Thyroid gland (tissue), 4 donors: ENCODE measurements at regions not wholly inside any gene's neighbourhood (a gene's known extent, or its start where the extent isn't known, plus 50 kb on each side); places are given as distances from the start of the nearest gene placed in this dataset.

ENCODE experiments used
- DNase-seq, 2 donors: peaks; one replicate each; pipeline ENCODE4 v3.0.0-alpha.2; 2019
- H3K27ac ChIP-seq, 3 donors: fragments of 200-600 bp; sonication (generic); 1 replicate in 2 of 3; 2 replicates in 1 of 3; pipeline ENCODE4 v1.5.1; 2016 to 2019; ENCODE audit warnings: mild to moderate bottlenecking in 1 of 3, moderate library complexity in 1 of 3
- H3K27me3 ChIP-seq: fragments of 200-600 bp; sonication (generic); one replicate; pipeline ENCODE4 v1.5.1; 2019
- H3K36me3 ChIP-seq, 2 donors: fragments of 200-600 bp; sonication (generic); one replicate each; pipeline ENCODE4 v1.5.1; 2016 to 2019
- H3K4me1 ChIP-seq, 2 donors: fragments of 200-600 bp; sonication (generic); one replicate each; pipeline ENCODE4 v1.5.1; 2017 to 2019
- H3K4me3 ChIP-seq, 3 donors: fragments of 200-600 bp; sonication (generic); replicated peaks in 1 of 3; 1 replicate in 2 of 3; 2 replicates in 1 of 3; pipeline ENCODE4 v1.5.1; 2016; ENCODE audit warnings: mild to moderate bottlenecking in 1 of 3
- H3K9me3 ChIP-seq: fragments of 200-600 bp; sonication (generic); one replicate; pipeline ENCODE4 v1.5.1; 2017
- POLR2A ChIP-seq, 2 donors: fragments of 450-650 bp; IDR thresholded peaks; one replicate each; pipeline ENCODE4 v1.6.1; 2017; ENCODE audit warnings: antibody characterized with exemption in 2 of 2, mild to moderate bottlenecking in 2 of 2, moderate library complexity in 1 of 2
- WGBS, 2 donors: methylation state at CpG; one replicate each; pipeline ENCODE4 v1.1.5; 2017; 5-methylcytosine and 5-hydroxymethylcytosine counted together
- intact Hi-C: fragments of 100-400 bp; cut with DNase I; formaldehyde crosslinking; loops from one replicate; pipeline ENCODE4 v1.15.1; 2023
- TF ChIP-seq, protein P1 (sequence below), 6 experiments: fragments of 200-600 bp in 3 of 6; fragments of 450-650 bp in 3 of 6; sonication (generic) in 3 of 6; IDR thresholded peaks; one replicate each; pipeline ENCODE4 v1.5.1; 2016 to 2019; ENCODE audit warnings: antibody characterized with exemption in 6 of 6, mild to moderate bottlenecking in 2 of 6, inconsistent platforms in 1 of 6, moderate library complexity in 1 of 6

- Histone ChIP-seq H3K27ac (no peak overlapping the region), H3K4me3 (no peak overlapping the region)
- WGBS, 2 donors: 74 to 75% methylated on average over 3 of the region's 3 CpGs
These were observed 124.7 kb downstream of the UCHL1 start for GRCh38 chr4:41381384-41381783.

DNA sequence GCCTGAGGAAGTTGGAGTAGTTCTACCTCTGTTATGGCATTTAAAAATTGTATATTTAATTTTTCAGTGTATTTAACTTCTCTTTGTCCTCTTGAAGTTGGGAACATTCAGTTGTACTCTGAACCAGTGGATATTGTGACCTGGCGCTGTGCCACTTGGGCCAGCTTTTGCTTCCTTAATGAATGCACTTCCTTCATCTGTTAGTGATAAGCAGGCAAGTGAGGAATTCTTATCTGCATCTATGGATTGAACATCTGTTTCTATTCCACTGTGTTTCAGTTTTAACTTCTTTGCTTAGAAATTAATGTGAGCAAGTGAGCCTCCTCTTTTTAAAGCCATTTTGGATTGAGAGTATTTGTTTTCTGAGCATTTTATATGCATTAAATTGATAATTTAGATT lies 128.3 kb downstream of the UCHL1 start:
- Histone ChIP-seq H3K36me3 (no peaks in the 10 kb centered on the region), H3K4me3 (no peak overlapping the region), H3K4me1 (peaks cover 36 to 51% of the 10 kb centered on the region in 2 donors), H3K27ac (peak overlapping the region in 1 of 3 donors; percentile 46), H3K9me3 (no peaks in the 10 kb centered on the region), H3K27me3 (no peaks in the 10 kb centered on the region)
- intact Hi-C loops: no loop called here
- 50 to 74% methylated on average over 1 of the region's 1 CpG for WGBS, 2 donors
- peak; percentile 93 for DNase-seq
- TF ChIP-seq, protein P1, sequence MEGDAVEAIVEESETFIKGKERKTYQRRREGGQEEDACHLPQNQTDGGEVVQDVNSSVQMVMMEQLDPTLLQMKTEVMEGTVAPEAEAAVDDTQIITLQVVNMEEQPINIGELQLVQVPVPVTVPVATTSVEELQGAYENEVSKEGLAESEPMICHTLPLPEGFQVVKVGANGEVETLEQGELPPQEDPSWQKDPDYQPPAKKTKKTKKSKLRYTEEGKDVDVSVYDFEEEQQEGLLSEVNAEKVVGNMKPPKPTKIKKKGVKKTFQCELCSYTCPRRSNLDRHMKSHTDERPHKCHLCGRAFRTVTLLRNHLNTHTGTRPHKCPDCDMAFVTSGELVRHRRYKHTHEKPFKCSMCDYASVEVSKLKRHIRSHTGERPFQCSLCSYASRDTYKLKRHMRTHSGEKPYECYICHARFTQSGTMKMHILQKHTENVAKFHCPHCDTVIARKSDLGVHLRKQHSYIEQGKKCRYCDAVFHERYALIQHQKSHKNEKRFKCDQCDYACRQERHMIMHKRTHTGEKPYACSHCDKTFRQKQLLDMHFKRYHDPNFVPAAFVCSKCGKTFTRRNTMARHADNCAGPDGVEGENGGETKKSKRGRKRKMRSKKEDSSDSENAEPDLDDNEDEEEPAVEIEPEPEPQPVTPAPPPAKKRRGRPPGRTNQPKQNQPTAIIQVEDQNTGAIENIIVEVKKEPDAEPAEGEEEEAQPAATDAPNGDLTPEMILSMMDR (IDR thresholded peaks at IDR 0.05): no peak
- no peak for TF ChIP-seq POLR2A (IDR thresholded peaks at IDR 0.05)

More at GRCh38 chr4:41381384-41381783, 124.7 kb downstream of the UCHL1 start:
- intact Hi-C loops: no loop called here
- no peaks in the 10 kb centered on the region for H3K9me3 ChIP-seq
- no peaks in the 10 kb centered on the region for H3K27me3 ChIP-seq
- H3K36me3 ChIP-seq: no peaks in the 10 kb centered on the region
- peaks cover 56 to 58% of the 10 kb centered on the region in 2 donors for H3K4me1 ChIP-seq
- no peak for DNase-seq
- TF ChIP-seq, protein P1 (IDR thresholded peaks at IDR 0.05): no peak
- no peak for TF ChIP-seq POLR2A (IDR thresholded peaks at IDR 0.05)

DNA sequence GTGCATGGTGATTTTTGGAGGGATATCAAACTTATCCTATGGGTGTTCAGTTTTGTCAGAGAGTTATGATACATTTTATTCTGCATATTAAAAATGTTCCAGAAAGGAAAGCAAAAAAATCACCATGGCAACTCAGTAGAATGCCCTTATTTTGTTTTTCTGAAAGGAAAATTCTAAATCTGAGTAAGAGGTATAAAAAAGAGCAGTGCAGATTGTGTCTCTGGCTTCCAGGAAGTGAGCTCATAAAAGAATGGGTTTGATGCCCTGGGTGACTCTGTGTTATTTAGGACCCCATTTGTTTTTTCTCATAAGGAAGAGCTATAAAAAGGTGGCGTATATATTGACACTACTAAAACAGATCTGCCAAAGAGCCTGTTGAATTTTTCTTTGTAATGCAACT lies 128.8 kb downstream of the UCHL1 start:
- 85 to 88% methylated on average over 1 of the region's 1 CpG for WGBS, 2 donors
- Histone ChIP-seq H3K4me3 (no peak overlapping the region), H3K4me1 (peaks cover 31 to 46% of the 10 kb centered on the region in 2 donors)

GRCh38 chr4:41388080-41388479 lies 131.4 kb downstream of the UCHL1 start:
- no peaks in the 10 kb centered on the region for H3K27me3 ChIP-seq
- H3K4me1 ChIP-seq: peaks cover 18 to 31% of the 10 kb centered on the region in 2 donors
- no peak overlapping the region for H3K27ac ChIP-seq
- 97 to 99% methylated on average over 2 of the region's 2 CpGs for WGBS, 2 donors
- intact Hi-C loops: no loop called here
- no peaks in the 10 kb centered on the region for H3K36me3 ChIP-seq
- H3K4me3 ChIP-seq: no peak overlapping the region
- DNase-seq: no peak
- H3K9me3 ChIP-seq: no peaks in the 10 kb centered on the region
- no peak for TF ChIP-seq POLR2A (IDR thresholded peaks at IDR 0.05)
- TF ChIP-seq, protein P1 (IDR thresholded peaks at IDR 0.05): no peak

More for the DNA sequence above, 128.8 kb downstream of the UCHL1 start:
- no peaks in the 10 kb centered on the region for H3K27me3 ChIP-seq
- intact Hi-C loops: no loop called here
- no peaks in the 10 kb centered on the region for H3K9me3 ChIP-seq
- no peak for TF ChIP-seq POLR2A (IDR thresholded peaks at IDR 0.05)
- TF ChIP-seq, protein P1 (IDR thresholded peaks at IDR 0.05): no peak
- no peaks in the 10 kb centered on the region for H3K36me3 ChIP-seq
- no peak for DNase-seq
- H3K27ac ChIP-seq: no peak overlapping the region

DNA sequence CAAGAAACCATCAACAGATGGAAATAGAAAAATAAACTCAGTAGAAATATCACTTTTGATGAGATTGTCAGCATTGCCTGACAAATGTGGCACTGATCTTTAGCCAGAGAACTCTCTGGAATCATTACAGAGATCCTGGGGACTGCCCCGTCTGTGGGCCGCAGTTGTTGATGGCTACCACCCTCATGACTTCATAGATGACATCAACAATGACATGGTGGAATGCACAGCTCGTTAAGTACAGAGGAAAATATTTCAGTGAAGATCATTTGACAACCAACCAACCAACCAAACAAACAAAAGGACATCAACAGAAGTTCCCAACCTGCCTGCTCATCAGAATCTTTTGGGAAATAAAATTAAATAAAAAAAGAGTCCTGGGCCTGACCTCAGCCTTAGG lies 132.6 kb downstream of the UCHL1 start:
- intact Hi-C loops: no loop called here
- Histone ChIP-seq H3K9me3 (no peaks in the 10 kb centered on the region), H3K27ac (no peak overlapping the region), H3K4me1 (peaks cover 17 to 22% of the 10 kb centered on the region in 2 donors), H3K27me3 (no peaks in the 10 kb centered on the region), H3K4me3 (no peak overlapping the region), H3K36me3 (no peaks in the 10 kb centered on the region)
- no peak for DNase-seq
- TF ChIP-seq, protein P1 (IDR thresholded peaks at IDR 0.05): no peak
- no peak for TF ChIP-seq POLR2A (IDR thresholded peaks at IDR 0.05)
- 88 to 94% methylated on average over 3 of the region's 3 CpGs for WGBS, 2 donors
